Neutrophil (primary cell): ENCODE measurements at regions not wholly inside any gene's neighbourhood (a gene's known extent, or its start where the extent isn't known, plus 50 kb on each side); places are given as distances from the start of the nearest gene placed in this dataset.

Source experiments
- H3K27ac ChIP-seq: fragments of 200-600 bp; sonication (generic); 2 replicates; pipeline ENCODE4 v1.5.1; 2016; ENCODE audit warnings: mild to moderate bottlenecking, moderate library complexity
- H3K27me3 ChIP-seq: fragments of 200-600 bp; sonication (generic); 2 replicates; pipeline ENCODE4 v1.6.0; 2016; ENCODE audit warnings: mild to moderate bottlenecking
- H3K36me3 ChIP-seq: fragments of 200-600 bp; sonication (generic); 2 replicates; pipeline ENCODE4 v1.5.1; 2017
- H3K4me1 ChIP-seq, 2 experiments: fragments of 200-600 bp in 1 of 2; sonication (generic) in 1 of 2; 1 replicate in 1 of 2; 2 replicates in 1 of 2; pipeline versions ENCODE4 v1.5.1 to v1.6.1; 2013 to 2016; ENCODE audit warnings: low read depth in 1 of 2, low read length in 1 of 2, mild to moderate bottlenecking in 1 of 2, moderate library complexity in 1 of 2; ENCODE audit not compliant: control insufficient read depth in 1 of 2, insufficient read depth in 1 of 2
- H3K4me3 ChIP-seq, 2 experiments: fragments of 200-600 bp in 1 of 2; sonication (generic) in 1 of 2; 1 replicate in 1 of 2; 2 replicates in 1 of 2; pipeline ENCODE4 v1.5.1; 2013 to 2016; ENCODE audit warnings: low read depth in 1 of 2, low read length in 1 of 2, mild to moderate bottlenecking in 1 of 2, moderate library complexity in 1 of 2
- H3K9me3 ChIP-seq: fragments of 200-600 bp; sonication (generic); 2 replicates; pipeline ENCODE4 v1.5.1; 2016
- CTCF ChIP-seq: fragments of 200-600 bp; sonication (generic); IDR thresholded peaks from 2 replicates; pipeline ENCODE4 v1.5.1; 2016; ENCODE audit warnings: antibody characterized with exemption

GRCh38 chr9:93900971-93901861 is 53.9 kb downstream of the BARX1 start:
- no peak for TF ChIP-seq CTCF
- no peaks in the 10 kb centered on the region for H3K27me3 ChIP-seq

GRCh38 chr9:93900436-93900819 is 54.7 kb downstream of the BARX1 start:
- Histone ChIP-seq H3K27ac (no peak overlapping the region), H3K9me3 (no peaks in the 10 kb centered on the region), H3K36me3 (no peaks in the 10 kb centered on the region), H3K4me1 (no peaks in the 10 kb centered on the region), H3K4me3 (no peak overlapping the region), H3K27me3 (no peaks in the 10 kb centered on the region)
- no peak for TF ChIP-seq CTCF

More at GRCh38 chr9:93900971-93901861, 53.9 kb downstream of the BARX1 start:
- no peak overlapping the region for H3K4me3 ChIP-seq
- H3K9me3 ChIP-seq = no peaks in the 10 kb centered on the region
- no peaks in the 10 kb centered on the region for H3K4me1 ChIP-seq
- H3K27ac ChIP-seq = no peak overlapping the region
- H3K36me3 ChIP-seq = no peaks in the 10 kb centered on the region

GRCh38 chr9:93899609-93900435 is 55.3 kb downstream of the BARX1 start:
- Histone ChIP-seq H3K4me3 (no peak overlapping the region), H3K4me1 (no peaks in the 10 kb centered on the region), H3K36me3 (no peaks in the 10 kb centered on the region), H3K9me3 (no peaks in the 10 kb centered on the region), H3K27me3 (no peaks in the 10 kb centered on the region), H3K27ac (no peak overlapping the region)
- TF ChIP-seq CTCF = no peak

GRCh38 chr9:93898502-93899426 is 56.4 kb downstream of the BARX1 start:
- no peak overlapping the region for H3K4me3 ChIP-seq
- H3K36me3 ChIP-seq = no peaks in the 10 kb centered on the region
- no peaks in the 10 kb centered on the region for H3K27me3 ChIP-seq
- no peaks in the 10 kb centered on the region for H3K9me3 ChIP-seq
- H3K4me1 ChIP-seq = no peaks in the 10 kb centered on the region
- no peak overlapping the region for H3K27ac ChIP-seq
- no peak for TF ChIP-seq CTCF

GRCh38 chr9:93898026-93898425 is 57.1 kb downstream of the BARX1 start:
- Histone ChIP-seq H3K27me3 (no peaks in the 10 kb centered on the region), H3K9me3 (no peaks in the 10 kb centered on the region), H3K27ac (no peak overlapping the region), H3K4me3 (no peak overlapping the region), H3K36me3 (no peaks in the 10 kb centered on the region), H3K4me1 (no peaks in the 10 kb centered on the region)
- no peak for TF ChIP-seq CTCF
